ENCODE measurements at regions not wholly inside any gene's neighbourhood (a gene's known extent, or its start where the extent isn't known, plus 50 kb on each side); places are given as distances from the start of the nearest gene placed in this dataset.

DNA sequence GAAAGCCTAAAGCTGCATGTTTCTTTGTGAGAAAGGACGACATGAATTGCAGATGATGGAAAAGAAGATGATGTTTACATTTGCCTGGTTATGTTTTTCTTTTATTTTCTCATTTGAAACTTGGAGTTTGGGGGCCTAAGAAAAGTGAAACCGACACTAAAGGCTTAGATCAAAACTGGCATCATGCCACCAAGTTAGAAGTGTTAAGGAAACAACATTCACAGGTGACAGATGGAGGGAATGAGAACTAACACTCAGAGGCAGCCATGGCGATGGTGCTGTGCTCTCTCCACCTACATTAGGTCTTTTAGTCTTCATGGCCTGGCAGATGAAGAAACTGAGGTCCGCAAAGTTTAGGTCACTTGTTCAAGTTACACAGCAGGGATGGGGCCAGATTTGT is 923.6 kb downstream of the TUSC7 start:
- intact Hi-C loops (cut with DNase I; ENCODE audit: low total_unique reads) = no loop called here

GRCh38 chr3:117637666-117638065 is 928.1 kb downstream of the TUSC7 start:
- Histone ChIP-seq H3K36me3 (no peaks in the 10 kb centered on the region), H3K27me3 (no peaks in the 10 kb centered on the region), H3K27ac (no peak overlapping the region), H3K4me3 (no peak overlapping the region), H3K4me1 (no peaks in the 10 kb centered on the region), H3K9me3 (no peaks in the 10 kb centered on the region)
- intact Hi-C loops (cut with DNase I; ENCODE audit: low total_unique reads) = no loop called here
- DNase-seq = no peak
- TF ChIP-seq, protein P1, sequence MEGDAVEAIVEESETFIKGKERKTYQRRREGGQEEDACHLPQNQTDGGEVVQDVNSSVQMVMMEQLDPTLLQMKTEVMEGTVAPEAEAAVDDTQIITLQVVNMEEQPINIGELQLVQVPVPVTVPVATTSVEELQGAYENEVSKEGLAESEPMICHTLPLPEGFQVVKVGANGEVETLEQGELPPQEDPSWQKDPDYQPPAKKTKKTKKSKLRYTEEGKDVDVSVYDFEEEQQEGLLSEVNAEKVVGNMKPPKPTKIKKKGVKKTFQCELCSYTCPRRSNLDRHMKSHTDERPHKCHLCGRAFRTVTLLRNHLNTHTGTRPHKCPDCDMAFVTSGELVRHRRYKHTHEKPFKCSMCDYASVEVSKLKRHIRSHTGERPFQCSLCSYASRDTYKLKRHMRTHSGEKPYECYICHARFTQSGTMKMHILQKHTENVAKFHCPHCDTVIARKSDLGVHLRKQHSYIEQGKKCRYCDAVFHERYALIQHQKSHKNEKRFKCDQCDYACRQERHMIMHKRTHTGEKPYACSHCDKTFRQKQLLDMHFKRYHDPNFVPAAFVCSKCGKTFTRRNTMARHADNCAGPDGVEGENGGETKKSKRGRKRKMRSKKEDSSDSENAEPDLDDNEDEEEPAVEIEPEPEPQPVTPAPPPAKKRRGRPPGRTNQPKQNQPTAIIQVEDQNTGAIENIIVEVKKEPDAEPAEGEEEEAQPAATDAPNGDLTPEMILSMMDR (IDR thresholded peaks at IDR 0.05) = no peak

More for the DNA sequence above, 923.6 kb downstream of the TUSC7 start:
- Histone ChIP-seq H3K4me3 (no peak overlapping the region), H3K4me1 (peaks cover 0 to 11% (median 8%) of the 10 kb centered on the region in 4 donors), H3K9me3 (no peaks in the 10 kb centered on the region), H3K36me3 (no peaks in the 10 kb centered on the region), H3K27me3 (no peaks in the 10 kb centered on the region), H3K27ac (no peak overlapping the region)
- no peak for DNase-seq
- TF ChIP-seq, protein P1 (IDR thresholded peaks at IDR 0.05) = no peak

- Histone ChIP-seq H3K27ac (no peak overlapping the region), H3K4me3 (no peak overlapping the region), H3K36me3 (no peaks in the 10 kb centered on the region), H3K27me3 (no peaks in the 10 kb centered on the region), H3K4me1 (no peaks in the 10 kb centered on the region), H3K9me3 (no peaks in the 10 kb centered on the region)
- DNase-seq = no peak
- intact Hi-C loops (cut with DNase I; ENCODE audit: low total_unique reads) = no loop called here
- TF ChIP-seq, protein P1 (IDR thresholded peaks at IDR 0.05) = no peak
Observed at GRCh38 chr3:117644203-117644602, 934.6 kb downstream of the TUSC7 start.

GRCh38 chr3:117645561-117646242 is 936.1 kb downstream of the TUSC7 start:
- TF ChIP-seq, protein P1 (IDR thresholded peaks at IDR 0.05) = no peak
- intact Hi-C loops (cut with DNase I; ENCODE audit: low total_unique reads) = no loop called here
- Histone ChIP-seq H3K36me3 (no peaks in the 10 kb centered on the region), H3K4me3 (no peak overlapping the region), H3K9me3 (no peaks in the 10 kb centered on the region), H3K27ac (no peak overlapping the region), H3K4me1 (peaks cover 0 to 6% (median under 1%) of the 10 kb centered on the region in 4 donors), H3K27me3 (no peaks in the 10 kb centered on the region)
- DNase-seq = no peak

GRCh38 chr3:117647435-117647834 is 937.9 kb downstream of the TUSC7 start:
- no peaks in the 10 kb centered on the region for H3K27me3 ChIP-seq
- no peak overlapping the region for H3K27ac ChIP-seq
- H3K36me3 ChIP-seq = no peaks in the 10 kb centered on the region
- DNase-seq = no peak
- intact Hi-C loops (cut with DNase I; ENCODE audit: low total_unique reads) = no loop called here
- H3K4me1 ChIP-seq = peaks cover 0 to 15% (median 6%) of the 10 kb centered on the region in 4 donors
- TF ChIP-seq, protein P1 (IDR thresholded peaks at IDR 0.05) = no peak
- no peak overlapping the region for H3K4me3 ChIP-seq
- H3K9me3 ChIP-seq = no peaks in the 10 kb centered on the region
